Kidney glomerular epithelial cell (primary cell): ENCODE measurements at regions not wholly inside any gene's neighbourhood (a gene's known extent, or its start where the extent isn't known, plus 50 kb on each side); places are given as distances from the start of the nearest gene placed in this dataset.

Source experiments
- DNase-seq: peaks from one replicate; lab custom pipeline; 2025; lab: John Stamatoyannopoulos, UW

- no peak for DNase-seq
Observed at GRCh38 chr11:111093061-111093460, 152.5 kb upstream of the POU2AF2 start.

DNA sequence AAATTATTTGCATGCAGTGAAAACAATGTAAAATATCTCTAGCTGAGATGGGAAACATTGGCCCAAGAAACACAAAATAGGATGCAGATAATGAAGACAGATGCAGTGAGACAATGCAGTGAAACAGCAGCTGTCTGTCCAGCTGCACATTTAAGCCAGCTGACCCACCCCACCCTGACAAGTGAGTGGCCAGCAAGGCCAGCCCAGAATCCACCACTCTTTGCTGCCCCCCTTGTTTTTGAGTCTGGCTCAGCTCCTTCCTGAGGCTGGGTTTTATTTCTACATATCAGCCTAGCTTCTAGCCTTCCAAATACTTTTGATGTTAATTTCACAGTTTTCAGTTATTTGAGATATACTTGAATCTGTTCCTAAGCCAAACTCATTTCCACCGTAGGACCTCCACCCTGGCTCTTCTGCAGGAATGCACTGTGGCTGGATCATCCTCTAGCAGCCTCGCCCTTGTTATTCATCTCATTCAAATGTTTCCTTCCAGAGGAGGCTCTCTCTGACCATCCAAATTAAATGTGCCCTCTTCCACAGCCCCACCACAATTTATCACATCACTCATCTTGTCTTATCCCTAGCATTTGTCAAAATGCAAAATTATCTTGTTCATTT is 154.1 kb upstream of the POU2AF2 start:
- DNase-seq = no peak

DNA sequence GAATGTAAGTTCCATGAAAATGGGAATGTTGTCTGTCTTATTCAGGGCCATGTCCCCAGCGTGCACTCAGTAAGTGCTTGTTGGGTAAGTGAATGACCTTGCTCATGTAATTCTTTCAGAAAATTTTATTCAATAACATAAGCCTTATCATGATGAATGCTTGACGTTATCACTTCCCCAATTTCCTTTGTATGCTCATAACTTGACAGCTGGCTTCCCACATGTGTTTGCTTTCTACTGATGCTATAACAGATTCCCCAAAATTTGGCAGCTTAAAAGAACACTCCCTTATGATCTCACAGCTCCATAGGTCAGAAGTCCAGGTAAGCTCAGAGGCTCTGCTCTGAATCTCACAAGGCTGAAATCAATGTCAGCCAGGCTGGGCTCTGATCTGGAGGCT is 155.8 kb upstream of the POU2AF2 start:
- no peak for DNase-seq

GRCh38 chr11:111088847-111089355 is 156.6 kb upstream of the POU2AF2 start:
- DNase-seq = no peak

DNA sequence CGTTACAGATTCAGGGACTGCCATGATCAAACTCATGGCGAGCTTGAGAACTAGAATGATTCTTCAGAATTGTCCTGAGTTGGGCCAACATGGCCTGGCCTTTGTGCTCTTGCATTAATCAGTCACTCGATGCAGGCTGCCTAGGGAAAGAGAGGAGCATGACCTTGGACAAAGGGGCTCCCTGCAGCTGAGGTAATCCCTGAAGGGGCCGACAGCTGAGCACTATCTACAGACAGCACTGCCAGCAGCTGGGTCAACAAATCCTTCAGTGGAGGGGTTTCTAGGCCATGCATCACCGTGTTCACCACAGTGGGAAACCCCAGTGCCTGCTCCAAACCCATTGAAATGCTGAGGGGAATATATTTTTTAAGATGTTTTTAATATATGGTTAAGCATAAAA is 159.5 kb upstream of the POU2AF2 start:
- DNase-seq = no peak

DNA sequence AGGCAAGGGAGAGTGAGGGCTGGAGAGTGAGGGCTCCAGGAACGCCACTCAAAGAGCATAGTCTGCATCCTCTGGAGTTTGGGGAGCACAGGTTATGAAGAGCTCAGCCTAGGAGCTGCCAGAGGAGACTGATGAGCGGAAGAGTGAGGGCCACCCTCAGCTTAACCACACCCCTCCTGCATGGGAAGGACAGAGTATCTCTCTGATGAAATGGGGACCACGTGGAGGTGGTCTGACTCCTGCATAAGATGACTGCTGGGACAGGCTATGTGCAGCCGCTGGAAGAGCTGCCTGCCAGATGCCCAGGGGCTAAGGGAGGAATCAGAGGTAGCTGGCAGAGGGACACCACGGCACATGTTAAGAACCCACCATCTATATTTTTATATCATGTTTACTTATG is 162.9 kb upstream of the POU2AF2 start:
- DNase-seq = no peak

- peak; percentile 92 for DNase-seq
Observed at GRCh38 chr11:111081021-111081511, 164.5 kb upstream of the POU2AF2 start.

DNA sequence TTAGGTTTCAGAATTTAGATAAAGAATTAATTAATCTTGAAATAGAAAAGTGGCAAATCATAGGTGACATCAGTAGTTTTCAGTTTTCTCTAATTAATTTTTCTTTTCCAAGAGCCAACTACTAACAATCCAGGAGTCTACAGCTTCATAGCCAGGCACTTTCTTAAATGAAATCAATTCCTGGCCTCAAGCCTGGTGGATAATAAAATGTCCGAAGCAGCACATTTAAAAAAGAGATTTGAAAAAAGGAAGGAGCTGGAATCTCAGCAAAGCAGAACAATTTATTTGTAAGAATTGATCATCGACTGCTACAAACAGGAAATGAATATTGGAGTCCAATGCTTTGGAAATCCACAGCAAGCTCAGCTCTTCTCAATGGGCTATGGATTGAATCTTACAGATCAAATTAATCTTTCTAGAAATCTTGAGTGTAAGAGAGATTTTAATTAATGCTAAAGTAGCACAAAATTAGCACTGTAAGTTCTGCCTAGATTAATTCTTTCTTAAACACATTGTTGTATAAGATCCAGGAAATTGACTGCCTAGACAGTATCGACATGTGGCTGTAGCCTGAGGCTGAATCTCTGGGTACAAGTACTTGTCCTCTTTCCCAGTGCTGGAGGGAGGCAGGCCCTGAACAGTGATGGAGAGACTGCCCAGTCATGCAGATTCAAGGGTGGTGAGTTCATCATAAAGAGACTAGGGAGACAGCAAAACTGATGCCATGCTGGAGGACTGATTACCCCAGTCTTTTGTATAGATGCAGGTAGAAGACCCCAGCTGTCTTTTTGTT is 167.8 kb upstream of the POU2AF2 start:
- peak; percentile 5 for DNase-seq

GRCh38 chr11:111069066-111069465 is 176.5 kb upstream of the POU2AF2 start:
- no peak for DNase-seq

DNA sequence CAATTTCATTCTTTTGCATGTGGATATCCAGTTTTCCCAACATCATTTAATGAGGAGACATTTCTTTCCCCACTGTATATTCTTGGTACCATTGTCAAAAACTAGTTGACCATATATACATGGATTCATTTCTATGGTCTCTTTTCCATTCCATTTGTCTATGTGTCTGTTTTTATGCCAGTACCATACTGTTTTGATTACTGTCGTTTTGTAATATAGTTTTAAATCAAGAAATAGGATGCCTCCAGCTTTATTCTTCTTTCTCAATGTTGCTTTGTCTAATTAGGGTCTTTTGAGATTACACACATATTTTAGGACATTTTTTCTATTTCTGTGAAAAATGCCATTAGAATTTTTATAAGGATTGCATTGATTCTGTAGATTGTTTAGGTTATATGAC is 177.5 kb upstream of the POU2AF2 start:
- no peak for DNase-seq

- no peak for DNase-seq
Observed at GRCh38 chr11:111066846-111067245, 178.7 kb upstream of the POU2AF2 start.

DNA sequence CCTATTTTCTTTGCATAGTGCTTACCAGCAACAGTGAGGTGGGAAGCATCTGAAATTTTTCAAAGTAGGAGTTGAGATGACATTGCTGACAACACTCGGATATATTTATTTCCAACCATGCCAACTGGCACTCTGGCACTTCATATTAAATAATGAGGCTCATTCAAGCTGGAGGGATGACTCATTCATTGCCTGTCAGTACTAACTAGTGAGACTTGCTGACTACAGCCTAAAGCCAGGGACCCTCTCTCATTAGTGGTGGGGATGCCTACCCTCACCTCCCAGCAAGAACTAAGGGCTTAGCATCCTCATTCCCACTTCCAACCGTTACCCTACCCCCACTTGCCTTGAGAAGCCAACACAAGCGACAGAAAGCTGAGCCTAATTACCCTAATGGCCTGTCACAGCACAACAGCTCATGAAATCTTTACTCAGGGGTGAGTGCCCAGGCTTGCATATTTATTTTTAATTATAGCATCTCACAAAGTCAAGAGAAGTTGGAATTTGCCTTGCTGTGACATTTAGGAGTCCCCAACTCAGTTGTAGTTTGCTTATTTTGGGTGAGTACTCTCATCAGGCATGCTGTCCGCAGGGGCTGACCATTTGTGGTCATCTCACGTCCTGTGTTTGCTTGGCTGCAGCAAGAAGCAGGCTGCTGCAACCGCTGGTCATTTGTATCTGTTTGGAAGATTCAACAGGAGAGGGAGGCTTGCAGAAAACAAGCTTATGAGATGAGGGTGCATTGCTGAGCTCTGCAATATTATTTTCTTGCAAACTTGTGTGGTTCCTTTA is 181.6 kb upstream of the POU2AF2 start:
- DNase-seq = peak; percentile 9

DNA sequence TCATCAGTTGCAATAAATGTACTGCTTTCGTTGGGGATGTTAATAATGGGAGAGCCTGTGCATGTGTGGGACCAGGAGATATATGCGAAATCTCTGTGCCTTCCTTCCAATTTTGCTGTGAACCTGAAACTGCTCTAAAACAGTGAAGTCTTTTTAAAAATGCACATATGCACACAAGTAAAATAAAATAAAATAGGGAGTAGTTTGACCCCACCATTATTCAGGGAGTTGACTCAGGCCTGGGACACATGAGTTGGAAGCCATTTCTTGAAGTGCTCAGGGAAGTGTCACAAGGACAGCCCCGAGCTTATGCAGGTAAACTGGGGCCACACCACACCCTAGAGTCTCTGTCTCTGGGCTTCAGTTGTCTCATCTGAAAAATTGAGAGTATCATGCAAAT is 183.1 kb upstream of the POU2AF2 start:
- no peak for DNase-seq

- DNase-seq = peak; percentile 22
Observed at GRCh38 chr11:111059726-111060125, 185.8 kb upstream of the POU2AF2 start.

DNA sequence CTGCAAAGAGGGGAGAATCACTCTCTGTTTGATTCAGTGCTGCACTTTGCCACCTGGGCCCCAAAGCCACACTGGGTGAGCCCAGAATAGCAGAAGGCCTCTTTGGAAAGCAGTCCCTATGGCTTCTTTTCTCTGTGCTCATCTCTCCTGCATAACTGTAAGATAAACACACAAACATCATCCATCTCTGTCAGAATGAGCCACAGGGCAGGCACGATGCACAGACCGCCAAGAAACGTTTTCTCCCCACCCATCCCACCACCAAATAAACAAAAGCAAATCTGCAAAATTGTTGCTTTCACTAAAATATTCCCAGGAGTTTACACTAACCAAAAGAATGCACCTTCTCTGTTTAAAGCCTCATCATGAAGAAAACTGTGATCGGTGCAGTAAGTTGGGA is 196.4 kb upstream of the POU2AF2 start:
- no peak for DNase-seq

GRCh38 chr11:111047374-111047773 is 198.2 kb upstream of the POU2AF2 start:
- DNase-seq = no peak

DNA sequence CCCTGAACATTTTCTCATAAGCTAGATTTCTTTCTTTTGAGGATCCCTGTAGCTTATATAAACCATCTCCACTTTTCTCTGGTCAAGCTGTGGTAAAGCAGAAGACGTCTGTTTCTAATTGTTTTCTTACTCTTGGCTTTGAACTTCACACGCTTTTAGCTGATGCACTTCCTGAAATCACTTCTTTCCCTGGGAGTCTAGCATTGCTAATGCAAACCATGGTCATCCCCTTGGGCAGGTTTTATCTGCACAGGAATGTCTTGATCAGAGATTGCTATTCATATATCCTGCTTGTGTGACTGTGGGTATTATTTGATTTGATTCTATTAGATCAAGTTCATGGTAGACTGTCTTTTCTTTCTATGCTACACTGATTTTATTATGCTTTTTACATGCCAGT is 199.2 kb upstream of the POU2AF2 start:
- DNase-seq = peak; percentile 71

DNA sequence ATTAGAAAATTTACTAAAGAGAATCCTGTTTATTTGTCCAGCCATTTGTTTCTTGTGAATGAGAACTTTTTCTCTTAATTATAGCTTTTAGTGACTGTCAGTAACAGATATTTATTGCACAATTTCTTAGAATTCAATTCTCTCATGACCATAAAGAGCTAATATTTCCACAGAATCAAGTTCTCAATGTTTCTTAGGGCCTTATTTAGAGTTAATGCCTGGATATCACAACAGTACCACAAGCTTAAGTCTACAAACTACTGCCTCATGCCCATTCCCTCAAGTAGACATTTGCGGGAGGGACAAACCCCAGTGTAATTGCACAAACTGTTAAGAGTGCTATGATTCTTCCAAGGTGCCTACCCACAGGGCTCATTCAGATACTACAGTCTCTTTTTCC is 199.7 kb upstream of the POU2AF2 start:
- DNase-seq = no peak

- DNase-seq = no peak
Observed at GRCh38 chr11:111045407-111045803, 200.1 kb upstream of the POU2AF2 start.

- no peak for DNase-seq
Observed at GRCh38 chr11:111044751-111045406, 200.6 kb upstream of the POU2AF2 start.

- no peak for DNase-seq
Observed at GRCh38 chr11:111039982-111040381, 205.5 kb upstream of the POU2AF2 start.

DNA sequence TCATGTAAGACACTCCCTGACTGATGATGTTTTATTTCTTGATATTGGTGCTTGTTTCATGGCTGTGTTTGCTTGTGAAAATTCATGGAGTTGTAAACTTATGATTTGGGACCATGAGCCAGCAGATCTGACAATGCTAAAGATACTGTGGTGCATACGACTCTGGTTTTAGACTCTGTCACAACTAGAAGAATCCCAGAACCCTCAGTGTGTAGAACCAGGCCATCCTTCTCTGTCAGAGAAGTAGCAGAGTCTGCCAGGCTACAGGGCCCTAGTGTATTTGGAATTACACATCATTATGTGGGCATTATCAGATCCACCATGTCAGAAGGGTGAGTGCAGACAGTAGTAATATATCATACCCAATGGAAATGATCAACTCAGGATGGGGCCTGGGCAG is 209.8 kb upstream of the POU2AF2 start:
- DNase-seq = no peak
